IPS-18c (cell line): ENCODE measurements at regions not wholly inside any gene's neighbourhood (a gene's known extent, or its start where the extent isn't known, plus 50 kb on each side); places are given as distances from the start of the nearest gene placed in this dataset.
"Not testable (repeated sequence)": the region's sequence is repeated elsewhere in the genome, so short reads cannot be mapped to it uniquely, and the experiment has no call there.

Experiments
- H3K4me3 ChIP-seq: 2 replicates; pipeline ENCODE4 v1.7.0; 2013; ENCODE audit warnings: low read depth, mild to moderate bottlenecking, low read length, moderate library complexity; ENCODE audit not compliant: insufficient read depth
- H3K9me3 ChIP-seq: one replicate; pipeline ENCODE4 v1.6.1; 2013; ENCODE audit warnings: mild to moderate bottlenecking, low read length, moderate library complexity; ENCODE audit not compliant: control insufficient read depth, insufficient read depth

DNA sequence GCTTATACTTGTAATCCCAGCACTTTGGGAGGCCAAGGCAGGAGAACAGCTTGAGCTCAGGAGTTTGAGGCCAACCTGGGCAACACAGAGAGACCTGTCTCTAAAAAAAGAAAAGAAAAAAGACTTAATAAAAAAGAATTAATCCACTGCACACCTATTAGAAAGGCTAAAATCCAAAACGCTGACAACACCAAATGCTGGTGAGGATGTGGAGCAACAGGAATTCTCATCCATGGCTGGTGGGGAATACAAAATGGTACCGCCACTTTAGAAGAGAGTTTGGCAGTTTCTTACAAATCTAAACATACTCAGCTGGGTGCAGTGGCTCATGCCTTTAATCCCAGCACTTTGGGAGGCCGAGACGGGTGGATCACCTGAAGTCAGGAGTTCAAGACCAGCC, 110.0 kb upstream of the NDUFV2 start:
- not testable (repeated sequence) for H3K9me3 ChIP-seq, H3K4me3 ChIP-seq

GRCh38 chr18:8994603-8995002, 107.9 kb upstream of the NDUFV2 start:
- no peaks in the 10 kb centered on the region for H3K9me3 ChIP-seq
- H3K4me3 ChIP-seq = no peak overlapping the region

DNA sequence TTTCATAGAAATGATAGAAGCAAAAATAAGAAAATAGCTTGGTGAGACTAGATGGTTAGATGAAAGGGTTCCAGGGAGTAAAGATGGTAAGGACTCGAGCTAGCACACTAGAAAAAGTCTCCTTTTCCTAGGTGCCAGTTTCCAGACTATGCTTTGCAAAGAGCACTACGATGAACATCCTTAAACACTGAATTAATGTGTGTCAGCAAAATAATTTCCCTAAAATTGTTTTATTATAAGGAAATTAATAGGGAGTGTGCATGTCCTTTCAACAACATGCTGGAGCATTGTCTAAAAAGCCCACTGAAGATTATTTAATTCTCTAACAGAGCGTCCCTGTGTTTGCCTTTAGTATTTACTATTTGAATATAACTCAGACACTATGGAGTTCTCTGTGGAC, 107.4 kb upstream of the NDUFV2 start:
- no peak overlapping the region for H3K4me3 ChIP-seq
- H3K9me3 ChIP-seq = no peaks in the 10 kb centered on the region

DNA sequence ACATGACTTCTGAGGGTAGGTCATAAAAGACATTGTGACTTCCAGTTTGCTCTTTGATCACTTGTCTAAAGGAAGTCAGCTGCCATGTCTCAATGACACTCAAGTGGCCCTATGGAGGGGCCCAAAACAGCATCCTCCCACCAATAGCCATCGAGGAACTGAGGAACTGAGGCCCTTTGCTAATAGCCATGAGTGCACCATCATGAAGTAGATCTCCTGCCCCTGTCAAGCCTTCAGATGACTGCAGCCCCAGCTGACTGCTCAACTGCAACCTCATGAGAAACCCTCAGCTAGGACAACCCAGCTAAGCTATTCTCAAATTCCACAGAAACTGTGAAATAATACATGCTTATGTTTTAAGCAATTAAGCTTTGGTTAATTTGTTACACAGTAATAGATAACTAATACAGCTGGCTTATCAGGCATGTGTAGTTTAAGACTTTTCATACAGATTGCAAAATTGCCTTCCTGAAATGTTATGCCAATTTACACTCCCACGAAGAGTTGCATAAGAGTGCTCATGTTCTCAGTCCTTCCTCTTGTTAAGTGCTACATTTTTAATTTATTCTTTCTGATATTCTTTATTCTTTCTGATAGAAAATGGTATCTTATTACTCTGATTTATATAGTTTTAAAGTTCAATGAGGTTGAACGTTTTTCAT, 105.6 kb upstream of the NDUFV2 start:
- Histone ChIP-seq H3K4me3 (no peak overlapping the region), H3K9me3 (no peaks in the 10 kb centered on the region)

DNA sequence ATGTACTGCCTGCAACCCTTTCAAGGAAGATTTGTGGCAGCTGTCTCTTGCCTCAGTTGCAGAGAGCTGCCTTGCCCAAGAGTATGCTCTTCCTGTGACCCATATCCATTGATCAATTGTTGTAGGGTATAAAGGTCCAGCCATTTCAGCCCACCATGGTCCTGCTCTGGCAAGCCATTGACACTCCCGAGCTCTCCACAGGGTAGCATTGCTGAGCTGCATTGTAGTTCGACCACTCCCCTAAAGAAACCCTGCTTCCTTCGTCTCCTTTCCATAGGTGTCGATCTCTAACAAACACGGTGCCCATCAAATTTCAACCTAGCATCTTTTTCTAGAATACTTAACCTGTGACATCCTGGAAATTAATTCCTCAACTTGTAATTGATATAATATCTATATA, 104.9 kb upstream of the NDUFV2 start:
- no peaks in the 10 kb centered on the region for H3K9me3 ChIP-seq
- H3K4me3 ChIP-seq = no peak overlapping the region

GRCh38 chr18:8998481-8999217, 103.8 kb upstream of the NDUFV2 start:
- no peaks in the 10 kb centered on the region for H3K9me3 ChIP-seq
- no peak overlapping the region for H3K4me3 ChIP-seq

GRCh38 chr18:8999872-9000271, 102.6 kb upstream of the NDUFV2 start:
- H3K4me3 ChIP-seq = no peak overlapping the region

DNA sequence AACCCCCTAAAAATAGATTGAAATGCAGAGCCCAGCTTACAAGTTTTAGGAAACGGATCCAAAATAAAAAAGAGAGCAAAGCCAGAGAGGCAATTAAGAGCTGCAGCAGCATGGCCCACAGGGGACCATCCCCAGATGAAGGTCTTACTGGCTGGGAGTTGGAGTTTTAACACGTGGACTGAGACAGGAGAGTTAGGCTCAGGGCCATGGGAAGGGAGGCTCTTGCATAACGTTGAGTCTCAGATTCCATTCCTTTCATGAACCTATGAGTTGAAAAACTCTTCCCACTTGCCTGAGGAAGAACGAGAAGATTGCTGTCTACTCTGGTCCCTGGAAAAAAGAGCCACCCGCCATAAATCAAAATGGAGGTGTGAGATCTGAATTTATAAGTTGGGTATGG, 101.8 kb upstream of the NDUFV2 start:
- H3K4me3 ChIP-seq = no peak overlapping the region
- no peaks in the 10 kb centered on the region for H3K9me3 ChIP-seq

More at GRCh38 chr18:8999872-9000271, 102.6 kb upstream of the NDUFV2 start:
- H3K9me3 ChIP-seq = no peaks in the 10 kb centered on the region

DNA sequence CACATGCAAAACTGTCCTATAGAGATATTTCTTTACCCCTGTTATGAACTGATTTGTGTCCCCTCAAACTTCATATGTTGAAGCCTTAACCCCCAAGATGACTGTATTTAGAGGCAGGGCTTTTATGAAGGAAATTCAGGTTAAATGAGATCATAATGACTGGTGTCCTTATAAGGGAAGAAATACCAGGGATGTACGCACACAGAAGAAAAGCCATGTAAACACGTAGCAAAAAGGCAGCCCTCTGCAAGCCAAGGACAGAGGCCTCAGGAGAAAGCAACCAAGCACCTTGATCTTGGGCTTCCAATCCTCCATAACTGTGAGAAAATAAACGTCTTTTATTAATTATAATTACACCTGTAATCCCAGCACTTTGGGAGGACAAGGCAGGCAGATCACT, 101.3 kb upstream of the NDUFV2 start:
- Histone ChIP-seq H3K9me3 (no peaks in the 10 kb centered on the region), H3K4me3 (no peak overlapping the region)

DNA sequence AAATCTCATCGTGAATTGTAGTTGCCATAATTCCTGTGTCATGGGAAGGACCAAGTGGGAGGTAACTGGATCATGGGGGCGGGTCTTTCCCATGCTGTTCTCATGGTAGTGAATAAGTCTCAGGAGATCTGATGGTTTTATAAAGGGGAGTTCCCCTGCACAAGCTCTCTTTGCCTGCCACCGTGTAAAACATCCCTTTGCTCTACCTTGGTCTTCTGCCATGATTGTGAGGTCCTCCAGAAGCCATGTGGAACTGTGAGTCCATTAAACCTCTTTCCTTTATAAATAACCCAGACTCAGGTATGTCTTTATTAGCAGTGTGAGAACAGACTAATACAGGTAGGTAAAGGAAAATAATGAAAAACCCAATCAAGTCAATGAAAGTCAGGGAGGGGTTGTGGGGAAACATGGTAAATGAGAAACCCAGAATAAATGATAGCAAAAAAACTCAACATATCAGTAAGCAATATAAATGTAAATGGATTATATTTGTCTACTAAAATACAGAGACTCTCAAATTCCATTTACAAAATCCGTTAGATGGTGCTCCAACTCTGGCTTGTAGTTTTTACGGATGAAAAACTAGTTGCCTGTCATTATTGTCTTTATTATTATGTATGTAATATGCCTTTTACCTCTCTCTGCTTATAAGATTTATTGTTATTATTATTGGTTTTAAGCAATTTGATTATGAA, 98.9 kb upstream of the NDUFV2 start:
- no peak overlapping the region for H3K4me3 ChIP-seq
- H3K9me3 ChIP-seq = no peaks in the 10 kb centered on the region

- not testable (repeated sequence) for H3K9me3 ChIP-seq, H3K4me3 ChIP-seq
Observed at GRCh38 chr18:9004308-9004707, 98.2 kb upstream of the NDUFV2 start.

DNA sequence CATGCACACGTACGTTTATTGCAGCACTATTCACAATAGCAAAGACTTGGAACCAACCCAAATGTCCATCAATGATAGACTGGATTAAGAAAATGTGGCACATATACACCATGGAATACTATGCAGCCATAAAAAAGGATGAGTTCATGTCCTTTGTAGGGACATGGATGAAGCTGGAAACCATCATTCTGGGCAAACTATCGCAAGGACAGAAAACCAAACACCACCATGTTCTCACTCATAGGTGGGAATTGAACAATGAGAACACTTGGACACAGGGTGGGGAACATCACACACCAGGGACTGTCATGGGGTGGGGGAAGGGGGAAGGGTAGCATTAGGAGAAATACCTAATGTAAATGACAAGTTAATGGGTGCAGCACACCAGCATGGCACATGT, 94.8 kb upstream of the NDUFV2 start:
- H3K4me3 ChIP-seq, H3K9me3 ChIP-seq: not testable (repeated sequence)

DNA sequence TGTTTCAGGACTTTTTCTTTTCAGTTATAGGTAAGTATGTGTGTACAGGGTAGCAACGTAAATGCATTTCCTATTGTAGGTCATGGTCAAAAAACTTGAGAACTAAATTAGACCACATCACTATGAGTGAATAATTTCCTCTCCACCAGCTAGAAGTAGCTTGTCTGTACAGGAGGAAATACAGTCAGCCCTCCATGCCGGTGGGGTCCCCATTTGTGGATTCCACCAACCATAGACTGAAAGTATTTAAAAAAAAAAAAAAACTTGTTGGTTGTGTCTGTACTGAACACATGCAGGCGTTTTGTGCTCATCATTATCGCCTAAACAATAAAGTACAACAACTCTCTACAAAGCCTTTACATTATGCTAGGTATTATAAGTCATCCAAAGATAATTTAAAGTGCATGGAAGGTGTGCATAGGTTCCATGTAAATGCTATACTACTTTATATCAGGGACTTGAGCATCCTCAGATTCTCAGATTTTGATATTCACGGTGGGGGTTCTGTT, 94.2 kb upstream of the NDUFV2 start:
- no peaks in the 10 kb centered on the region for H3K9me3 ChIP-seq
- no peak overlapping the region for H3K4me3 ChIP-seq

GRCh38 chr18:9008709-9009635, 93.5 kb upstream of the NDUFV2 start:
- Histone ChIP-seq H3K9me3 (no peaks in the 10 kb centered on the region), H3K4me3 (no peak overlapping the region)

- H3K4me3 ChIP-seq = no peak overlapping the region
- H3K9me3 ChIP-seq = no peaks in the 10 kb centered on the region
Observed at GRCh38 chr18:9009703-9010488, 92.6 kb upstream of the NDUFV2 start.

DNA sequence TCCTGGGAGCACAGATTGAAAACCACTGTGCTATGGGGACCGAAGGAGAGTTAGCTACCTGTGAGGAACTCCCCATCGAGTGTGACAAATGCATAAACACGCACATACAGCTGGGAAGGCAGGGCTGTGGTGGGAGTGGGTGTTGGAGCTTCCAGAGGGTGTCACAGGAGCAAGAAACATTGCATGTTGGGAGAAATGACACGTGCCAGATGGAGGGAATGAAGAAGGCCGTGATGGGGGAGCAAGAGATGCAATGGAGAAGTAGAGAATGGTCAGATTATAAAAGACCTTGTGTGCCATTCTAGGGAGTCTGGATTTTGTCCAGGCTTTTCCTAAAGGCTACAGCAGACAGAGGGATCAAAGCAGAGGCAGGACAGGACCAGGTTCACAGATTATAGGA, 91.1 kb upstream of the NDUFV2 start:
- Histone ChIP-seq H3K9me3 (no peaks in the 10 kb centered on the region), H3K4me3 (no peak overlapping the region)
